Endothelial cell of umbilical vein (primary cell): ENCODE measurements at regions not wholly inside any gene's neighbourhood (a gene's known extent, or its start where the extent isn't known, plus 50 kb on each side); places are given as distances from the start of the nearest gene placed in this dataset.
A peak's percentile ranks its signal among the peaks of the same experiment; 100 is the strongest.

ENCODE experiments used
- BruUV-seq: library from RNA; stranded (reverse); fragments of 400-500 nt; replicated peaks from 2 replicates; lab custom pipeline; 2021; lab: Mats Ljungman, UMichigan
- CTCF ChIA-PET: fragments of 300-600, 350-600 bp; sonication (Branson Sonifier 250); formaldehyde crosslinking; loops from one replicate; lab custom pipeline; 2021; ENCODE audit warnings: antibody characterized with exemption, inconsistent platforms; lab: Charles Lee
- POLR2A ChIA-PET: fragments of 300-600, 350-600 bp; sonication (Branson Sonifier 250); formaldehyde crosslinking; loops from one replicate; lab custom pipeline; 2021; ENCODE audit warnings: antibody characterized with exemption, inconsistent platforms; lab: Charles Lee
- DNase-seq: peaks from one replicate; pipeline ENCODE4 v3.0.0-alpha.2; 2011; ENCODE audit warnings: low read depth, low spot score
- FAIRE-seq: peaks from 2 replicates; lab custom pipeline; 2011; peaks lifted over from hg19 to GRCh38; lab: Jason Lieb, UNC
- H2AFZ ChIP-seq: 2 replicates; pipeline ENCODE4 v1.6.0; 2012; ENCODE audit warnings: low read depth, low read length, control low read depth, inconsistent platforms
- H3K27ac ChIP-seq: 2 replicates; pipeline ENCODE4 v1.5.1; 2011; ENCODE audit warnings: low read depth, mild to moderate bottlenecking, control low read depth, low read length, moderate library complexity; ENCODE audit not compliant: insufficient read depth
- H3K27me3 ChIP-seq, 2 experiments: 2 replicates each; pipeline versions ENCODE4 v1.6.0 to v1.6.1; 2011; ENCODE audit warnings: low read length in 2 of 2, mixed read lengths in 1 of 2; ENCODE audit not compliant: control insufficient read depth in 2 of 2, insufficient read depth in 2 of 2
- H3K36me3 ChIP-seq, 2 experiments: 2 replicates in 1 of 2; 3 replicates in 1 of 2; pipeline ENCODE4 v1.5.1; 2011; ENCODE audit warnings: low read length in 2 of 2, mild to moderate bottlenecking in 1 of 2, moderate library complexity in 1 of 2; ENCODE audit not compliant: control insufficient read depth in 2 of 2, insufficient read depth in 2 of 2; ENCODE audit errors: extremely low read depth in 1 of 2
- H3K4me1 ChIP-seq: 3 replicates; pipeline ENCODE4 v1.5.1; 2011; ENCODE audit warnings: mild to moderate bottlenecking, low read length; ENCODE audit not compliant: control insufficient read depth, insufficient read depth; ENCODE audit errors: extremely low read depth
- H3K4me2 ChIP-seq: 2 replicates; pipeline ENCODE4 v1.6.1; 2011; ENCODE audit warnings: low read length, control low read depth, mixed read lengths; ENCODE audit not compliant: insufficient read depth
- H3K4me3 ChIP-seq, 3 experiments: fragments of 200-600 bp in 1 of 3; sonication (generic), shearing (Covaris generic) in 1 of 3; replicated peaks in 1 of 3; 2 replicates each; pipeline ENCODE4 v1.5.1; 2011 to 2016; ENCODE audit warnings: control low read depth in 3 of 3, low read length in 3 of 3, mild to moderate bottlenecking in 2 of 3, inconsistent platforms in 1 of 3, low read depth in 1 of 3, moderate library complexity in 1 of 3; ENCODE audit not compliant: insufficient read depth in 1 of 3
- H3K79me2 ChIP-seq: 2 replicates; pipeline ENCODE4 v1.6.0; 2012; ENCODE audit warnings: low read length, inconsistent platforms; ENCODE audit not compliant: control insufficient read depth, insufficient read depth
- H3K9ac ChIP-seq: replicated peaks from 2 replicates; pipeline ENCODE3; 2011; ENCODE audit warnings: low read length, control low read depth; ENCODE audit not compliant: insufficient read depth; ENCODE audit errors: extremely low read depth
- H3K9me1 ChIP-seq: replicated peaks from 3 replicates; pipeline ENCODE4 v1.6.0; 2011; ENCODE audit warnings: mild to moderate bottlenecking, low read length; ENCODE audit not compliant: control insufficient read depth, insufficient read depth; ENCODE audit errors: extremely low read depth
- H3K9me3 ChIP-seq: replicated peaks from 2 replicates; pipeline ENCODE4 v1.5.1; 2012; ENCODE audit warnings: low read length, inconsistent platforms; ENCODE audit not compliant: control insufficient read depth, insufficient read depth
- H4K20me1 ChIP-seq: replicated peaks from 2 replicates; pipeline ENCODE3; 2011; ENCODE audit warnings: mild to moderate bottlenecking, low read length; ENCODE audit not compliant: control insufficient read depth, insufficient read depth; ENCODE audit errors: extremely low read depth
- EZH2 ChIP-seq: IDR thresholded peaks from 2 replicates; pipeline ENCODE4 v1.6.1; 2012; ENCODE audit warnings: borderline replicate concordance, low read depth, mild to moderate bottlenecking, moderate library complexity, low read length, inconsistent platforms; ENCODE audit not compliant: severe bottlenecking
- FOS ChIP-seq: IDR thresholded peaks from 2 replicates; pipeline ENCODE4 v1.6.1; 2011; ENCODE audit warnings: mild to moderate bottlenecking, low read length, moderate library complexity, borderline replicate concordance; ENCODE audit not compliant: insufficient read depth
- GATA2 ChIP-seq: IDR thresholded peaks from 2 replicates; pipeline ENCODE4 v1.7.0; 2011; ENCODE audit warnings: low read depth, mild to moderate bottlenecking, moderate library complexity, mixed read lengths, low read length; ENCODE audit not compliant: insufficient read length, insufficient read depth
- JUN ChIP-seq: IDR thresholded peaks from 2 replicates; pipeline ENCODE4 v1.6.1; 2011; ENCODE audit warnings: borderline replicate concordance, low read depth; ENCODE audit not compliant: insufficient read length, insufficient read depth
- MYC ChIP-seq: IDR thresholded peaks from one replicate; pipeline ENCODE4 v1.6.1; 2011; ENCODE audit warnings: mild to moderate bottlenecking, low read depth, low read length
- POLR2A ChIP-seq: IDR thresholded peaks from 2 replicates; pipeline ENCODE4 v1.6.1; 2012; ENCODE audit warnings: low read depth, mild to moderate bottlenecking, control low read depth, low read length
- POLR2AphosphoS5 ChIP-seq: IDR thresholded peaks from 2 replicates; pipeline ENCODE4 v1.6.1; 2012; ENCODE audit warnings: low read depth, mild to moderate bottlenecking, control low read depth, low read length, moderate library complexity; ENCODE audit not compliant: insufficient read depth
- dilution Hi-C: fragments of 300-500 bp; cut with MboI; formaldehyde crosslinking; loops from one replicate; pipeline ENCODE4 v1.15.0; 2019; ENCODE audit warnings: low sequenced_read_pairs; ENCODE audit not compliant: extremely low pct_ligation_motif_present
- intact Hi-C: fragments of 100-400 bp; cut with micrococcal nuclease; formaldehyde crosslinking; loops from one replicate; pipeline ENCODE4 v1.10.0; 2022
- TF ChIP-seq, protein P1 (sequence below), 2 donors: IDR thresholded peaks; 1 replicate in 1 of 2; 2 replicates in 1 of 2; pipeline ENCODE4 v1.5.1; 2011; ENCODE audit warnings: low read length in 2 of 2, mild to moderate bottlenecking in 2 of 2, moderate library complexity in 2 of 2, control low read depth in 1 of 2, inconsistent platforms in 1 of 2, low read depth in 1 of 2; ENCODE audit not compliant: insufficient read depth in 1 of 2; ENCODE audit errors: extremely low read depth in 1 of 2
- TF ChIP-seq, protein P2 (sequence below): IDR thresholded peaks from 2 replicates; pipeline ENCODE4 v1.6.1; 2011; ENCODE audit not compliant: insufficient read depth, insufficient read length

DNA sequence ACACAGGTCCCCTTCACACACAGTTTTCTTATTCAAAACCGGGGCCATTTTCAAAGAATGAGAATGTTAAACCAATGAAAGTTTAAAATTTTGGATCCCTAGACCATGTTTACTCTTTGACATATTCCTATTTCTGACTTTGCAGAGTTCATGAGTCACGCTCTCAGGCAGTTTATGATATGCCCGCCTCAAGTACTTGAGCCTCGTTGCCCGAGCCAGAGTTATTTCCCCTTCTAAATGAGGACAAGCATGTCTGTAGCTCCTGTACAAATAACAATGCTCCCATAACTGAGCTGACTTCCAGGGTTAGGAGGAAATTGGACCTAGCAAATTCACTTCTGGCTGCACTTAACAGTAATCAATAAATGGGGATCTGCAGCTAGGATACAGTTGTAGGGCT, 87.9 kb upstream of the PDE1C start:
- no peaks in the 10 kb centered on the region for H3K79me2 ChIP-seq
- intact Hi-C loops: no loop called here
- H3K9me3 ChIP-seq: no peaks in the 10 kb centered on the region
- CTCF ChIA-PET: interaction anchor here (0.7 to 1.4 kb wide), 4 partner anchors 8 to 371 kb away, joined by 3 to 5 read pairs (median 4); no protein-coding TSS in a partner anchor
- POLR2A ChIA-PET: no interaction called here
- FAIRE-seq: peak; percentile 82
- peak; percentile 60 for DNase-seq
- H3K4me3 ChIP-seq: no peak overlapping the region
- dilution Hi-C loops: no loop called here
- no TSS peak for BruUV-seq
- H3K36me3 ChIP-seq: no peaks in the 10 kb centered on the region
- TF ChIP-seq MYC (no peak), JUN (no peak), POLR2A (no peak), EZH2 (no peak), FOS (no peak), POLR2AphosphoS5 (no peak), GATA2 (no peak)
- TF ChIP-seq, protein P1, sequence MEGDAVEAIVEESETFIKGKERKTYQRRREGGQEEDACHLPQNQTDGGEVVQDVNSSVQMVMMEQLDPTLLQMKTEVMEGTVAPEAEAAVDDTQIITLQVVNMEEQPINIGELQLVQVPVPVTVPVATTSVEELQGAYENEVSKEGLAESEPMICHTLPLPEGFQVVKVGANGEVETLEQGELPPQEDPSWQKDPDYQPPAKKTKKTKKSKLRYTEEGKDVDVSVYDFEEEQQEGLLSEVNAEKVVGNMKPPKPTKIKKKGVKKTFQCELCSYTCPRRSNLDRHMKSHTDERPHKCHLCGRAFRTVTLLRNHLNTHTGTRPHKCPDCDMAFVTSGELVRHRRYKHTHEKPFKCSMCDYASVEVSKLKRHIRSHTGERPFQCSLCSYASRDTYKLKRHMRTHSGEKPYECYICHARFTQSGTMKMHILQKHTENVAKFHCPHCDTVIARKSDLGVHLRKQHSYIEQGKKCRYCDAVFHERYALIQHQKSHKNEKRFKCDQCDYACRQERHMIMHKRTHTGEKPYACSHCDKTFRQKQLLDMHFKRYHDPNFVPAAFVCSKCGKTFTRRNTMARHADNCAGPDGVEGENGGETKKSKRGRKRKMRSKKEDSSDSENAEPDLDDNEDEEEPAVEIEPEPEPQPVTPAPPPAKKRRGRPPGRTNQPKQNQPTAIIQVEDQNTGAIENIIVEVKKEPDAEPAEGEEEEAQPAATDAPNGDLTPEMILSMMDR (IDR thresholded peaks at IDR 0.05; ENCODE audit: extremely low read depth in 1 of 2, insufficient read depth in 1 of 2, low read depth in 1 of 2, low read length in 2 of 2): no peak
- TF ChIP-seq, protein P2, sequence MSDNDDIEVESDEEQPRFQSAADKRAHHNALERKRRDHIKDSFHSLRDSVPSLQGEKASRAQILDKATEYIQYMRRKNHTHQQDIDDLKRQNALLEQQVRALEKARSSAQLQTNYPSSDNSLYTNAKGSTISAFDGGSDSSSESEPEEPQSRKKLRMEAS: no peak
- H3K4me1 ChIP-seq: peaks cover 54% of the 10 kb centered on the region
- H3K4me2 ChIP-seq: peak overlapping the region; percentile 19
- peak overlapping the region; percentile 68 for H2AFZ ChIP-seq
- H3K9ac ChIP-seq: no peak overlapping the region
- H3K9me1 ChIP-seq: no peaks in the 10 kb centered on the region
- peak overlapping the region; percentile 42 for H3K27ac ChIP-seq
- H4K20me1 ChIP-seq: no peaks in the 10 kb centered on the region
- no peaks in the 10 kb centered on the region for H3K27me3 ChIP-seq
